Medulla oblongata (tissue), 1 donor: ENCODE measurements at regions not wholly inside any gene's neighbourhood (a gene's known extent, or its start where the extent isn't known, plus 50 kb on each side); places are given as distances from the start of the nearest gene placed in this dataset.
"Not testable (repeated sequence)": the region's sequence is repeated elsewhere in the genome, so short reads cannot be mapped to it uniquely, and the experiment has no call there.

Experiments used
- DNase-seq: peaks from one replicate; pipeline ENCODE4 v3.0.0-alpha.2; 2015; ENCODE audit errors: extremely low spot score

- peak; percentile 91 for DNase-seq
These were observed 208.8 kb downstream of the RNF144B start for GRCh38 chr6:18595774-18596530.

GRCh38 chr6:18596531-18596835, 209.3 kb downstream of the RNF144B start:
- DNase-seq, result no peak

- no peak for DNase-seq
These were observed 211.6 kb downstream of the RNF144B start for GRCh38 chr6:18598551-18599264.

- DNase-seq, result no peak
These were observed 213.1 kb downstream of the RNF144B start for GRCh38 chr6:18600255-18600654.

GRCh38 chr6:18601516-18602020, 214.4 kb downstream of the RNF144B start:
- no peak for DNase-seq

- no peak for DNase-seq
These were observed 215.8 kb downstream of the RNF144B start for GRCh38 chr6:18602931-18603330.

GRCh38 chr6:18603361-18603760, 216.2 kb downstream of the RNF144B start:
- DNase-seq, result no peak

- DNase-seq, result no peak
These were observed 218.7 kb downstream of the RNF144B start for GRCh38 chr6:18605841-18606240.

GRCh38 chr6:18609715-18610114, 222.6 kb downstream of the RNF144B start:
- DNase-seq, result no peak

GRCh38 chr6:18613319-18613925, 226.3 kb downstream of the RNF144B start:
- DNase-seq, result no peak

- no peak for DNase-seq
These were observed 242.4 kb downstream of the RNF144B start for GRCh38 chr6:18629571-18629970.

GRCh38 chr6:18632670-18633410, 245.7 kb downstream of the RNF144B start:
- no peak for DNase-seq

- no peak for DNase-seq
These were observed 247.8 kb downstream of the RNF144B start for GRCh38 chr6:18634912-18635311.

GRCh38 chr6:18640134-18640533, 253.0 kb downstream of the RNF144B start:
- no peak for DNase-seq

GRCh38 chr6:18640754-18641153, 253.6 kb downstream of the RNF144B start:
- no peak for DNase-seq

- no peak for DNase-seq
These were observed 267.7 kb downstream of the RNF144B start for GRCh38 chr6:18654821-18655220.

- DNase-seq, result no peak
These were observed 269.4 kb downstream of the RNF144B start for GRCh38 chr6:18656506-18656905.

- DNase-seq, result not testable (repeated sequence)
These were observed 272.8 kb downstream of the RNF144B start for GRCh38 chr6:18659994-18660393.

- no peak for DNase-seq
These were observed 275.9 kb downstream of the RNF144B start for GRCh38 chr6:18663011-18663410.

GRCh38 chr6:18664401-18664800, 277.3 kb downstream of the RNF144B start:
- DNase-seq, result no peak

GRCh38 chr6:18667612-18668011, 280.5 kb downstream of the RNF144B start:
- DNase-seq, result no peak

- DNase-seq, result no peak
These were observed 281.8 kb downstream of the RNF144B start for GRCh38 chr6:18668994-18669393.
